ENCODE measurements at regions not wholly inside any gene's neighbourhood (a gene's known extent, or its start where the extent isn't known, plus 50 kb on each side); places are given as distances from the start of the nearest gene placed in this dataset.

DNA sequence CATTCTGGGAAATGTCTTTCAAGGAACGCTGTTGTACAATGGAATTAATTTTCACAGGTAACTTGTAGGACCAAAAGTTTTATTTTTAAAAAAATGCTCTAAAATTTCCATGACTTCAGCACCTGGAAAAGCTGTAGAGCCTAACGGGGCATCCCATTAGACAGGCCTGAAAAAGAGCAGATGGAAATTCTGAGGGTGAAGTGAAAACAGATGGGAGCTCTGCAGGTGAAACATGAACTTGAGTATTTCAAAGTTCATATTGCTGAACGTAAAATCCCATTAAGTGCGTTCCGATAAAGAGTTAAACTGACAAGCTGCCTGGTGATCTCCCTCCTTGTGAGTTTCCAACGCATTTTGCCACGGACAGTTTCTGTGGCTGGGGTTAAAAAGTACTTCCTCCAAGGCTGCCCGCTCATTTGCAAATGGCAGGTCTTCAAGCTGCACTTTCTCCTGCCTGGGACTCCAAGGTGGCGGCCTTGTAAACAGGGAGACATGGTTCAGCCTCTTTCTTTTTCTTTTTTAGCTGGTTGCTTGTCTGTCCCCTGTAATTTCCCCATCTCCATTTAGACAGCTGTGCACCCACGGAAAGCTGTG, 450.4 kb downstream of the FGF9 start:
- Histone ChIP-seq H3K4me1 (ENCODE audit: control insufficient read depth in 1 of 2, low read depth in 2 of 2) (peaks cover 0 to 3% of the 10 kb centered on the region in 2 donors), H3K4me3 (no peak overlapping the region), H3K27me3 (replicated peaks; ENCODE audit: insufficient read depth) (no peaks in the 10 kb centered on the region), H3K9me3 (no peaks in the 10 kb centered on the region), H3K36me3 (no peaks in the 10 kb centered on the region), H3K27ac (no peak overlapping the region)
- DNase-seq (ENCODE audit: low spot score): no peak
- ATAC-seq (ENCODE audit: insufficient number of reproducible peaks, low FRiP score, low read depth): no peak
- TF ChIP-seq, protein P1, sequence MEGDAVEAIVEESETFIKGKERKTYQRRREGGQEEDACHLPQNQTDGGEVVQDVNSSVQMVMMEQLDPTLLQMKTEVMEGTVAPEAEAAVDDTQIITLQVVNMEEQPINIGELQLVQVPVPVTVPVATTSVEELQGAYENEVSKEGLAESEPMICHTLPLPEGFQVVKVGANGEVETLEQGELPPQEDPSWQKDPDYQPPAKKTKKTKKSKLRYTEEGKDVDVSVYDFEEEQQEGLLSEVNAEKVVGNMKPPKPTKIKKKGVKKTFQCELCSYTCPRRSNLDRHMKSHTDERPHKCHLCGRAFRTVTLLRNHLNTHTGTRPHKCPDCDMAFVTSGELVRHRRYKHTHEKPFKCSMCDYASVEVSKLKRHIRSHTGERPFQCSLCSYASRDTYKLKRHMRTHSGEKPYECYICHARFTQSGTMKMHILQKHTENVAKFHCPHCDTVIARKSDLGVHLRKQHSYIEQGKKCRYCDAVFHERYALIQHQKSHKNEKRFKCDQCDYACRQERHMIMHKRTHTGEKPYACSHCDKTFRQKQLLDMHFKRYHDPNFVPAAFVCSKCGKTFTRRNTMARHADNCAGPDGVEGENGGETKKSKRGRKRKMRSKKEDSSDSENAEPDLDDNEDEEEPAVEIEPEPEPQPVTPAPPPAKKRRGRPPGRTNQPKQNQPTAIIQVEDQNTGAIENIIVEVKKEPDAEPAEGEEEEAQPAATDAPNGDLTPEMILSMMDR (IDR thresholded peaks at IDR 0.05): no peak

DNA sequence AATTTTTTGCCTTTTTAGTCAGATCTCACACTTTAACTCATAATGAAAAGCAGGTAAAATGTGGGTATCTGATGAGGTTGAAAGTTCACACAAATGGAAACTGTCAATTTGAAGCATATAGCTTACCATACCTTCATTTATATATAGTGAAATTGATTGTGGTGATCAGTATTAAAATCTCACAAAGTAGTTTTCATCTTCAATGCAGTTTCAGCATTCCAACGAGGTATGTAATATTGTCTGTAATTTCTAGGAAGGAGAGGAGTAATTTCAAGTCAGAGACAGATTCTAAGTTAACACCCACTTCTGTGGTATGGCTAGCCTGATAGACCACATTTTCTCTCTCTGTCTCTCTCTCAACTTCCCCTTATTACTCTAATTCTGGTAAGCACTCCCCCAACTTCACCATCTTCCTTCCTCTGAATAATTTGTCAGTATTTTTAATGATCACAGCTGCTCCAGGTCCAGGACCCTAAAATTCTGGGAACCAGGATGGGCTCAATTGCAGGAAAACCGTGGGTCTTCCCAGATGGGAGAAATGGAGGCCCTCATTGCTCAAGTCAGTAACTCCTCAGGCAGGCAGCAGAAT, 455.7 kb downstream of the FGF9 start:
- TF ChIP-seq, protein P1 (IDR thresholded peaks at IDR 0.05): no peak
- no peak for ATAC-seq (ENCODE audit: insufficient number of reproducible peaks, low FRiP score, low read depth)
- no peaks in the 10 kb centered on the region for H3K4me1 ChIP-seq (ENCODE audit: control insufficient read depth in 1 of 2, low read depth in 2 of 2)

DNA sequence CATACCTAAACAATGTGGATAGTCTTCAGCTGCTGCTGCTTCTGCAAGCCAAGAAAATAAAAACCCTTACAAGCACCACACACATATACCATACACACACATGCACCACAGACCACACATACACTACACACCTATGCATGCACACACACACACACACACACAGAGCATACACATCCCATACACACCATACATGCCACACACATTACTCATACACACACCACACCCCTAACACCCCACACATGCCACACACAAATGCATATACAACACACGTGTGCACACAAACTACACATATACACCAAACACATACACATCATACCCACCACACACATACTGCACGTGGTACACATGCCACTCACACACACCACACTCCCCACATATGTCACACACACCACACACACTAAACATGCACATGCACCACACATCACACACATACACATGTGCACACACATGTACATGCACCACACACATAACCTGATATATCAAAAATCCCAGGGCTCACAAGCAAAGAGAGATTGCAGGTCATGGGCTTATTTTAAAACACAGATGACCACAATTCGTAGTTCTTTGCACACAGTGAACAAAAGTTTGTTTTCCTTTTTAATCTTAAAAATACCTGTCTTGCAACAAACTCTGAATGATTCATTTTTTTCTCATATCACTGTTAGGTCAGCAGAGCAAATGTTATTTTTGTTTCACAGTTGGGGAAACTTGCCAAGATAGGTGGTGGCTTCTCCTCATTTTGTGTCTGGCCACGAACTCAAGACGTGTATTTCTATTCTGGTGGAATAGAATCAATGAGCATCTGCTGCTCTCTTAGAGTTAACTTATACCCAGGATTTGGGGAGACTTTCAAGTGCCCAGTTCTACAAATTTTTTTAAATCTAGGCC, 456.6 kb downstream of the FGF9 start:
- Histone ChIP-seq H3K36me3 (no peaks in the 10 kb centered on the region), H3K27ac (no peak overlapping the region), H3K4me3 (no peak overlapping the region), H3K27me3 (replicated peaks; ENCODE audit: insufficient read depth) (no peaks in the 10 kb centered on the region), H3K9me3 (no peaks in the 10 kb centered on the region), H3K4me1 (ENCODE audit: control insufficient read depth in 1 of 2, low read depth in 2 of 2) (no peaks in the 10 kb centered on the region)
- ATAC-seq (ENCODE audit: insufficient number of reproducible peaks, low FRiP score, low read depth): no peak
- TF ChIP-seq, protein P1 (IDR thresholded peaks at IDR 0.05): no peak
- DNase-seq (ENCODE audit: low spot score): no peak

More for the DNA sequence above, 455.7 kb downstream of the FGF9 start:
- no peak overlapping the region for H3K4me3 ChIP-seq
- H3K9me3 ChIP-seq: no peaks in the 10 kb centered on the region
- no peaks in the 10 kb centered on the region for H3K36me3 ChIP-seq
- DNase-seq (ENCODE audit: low spot score): no peak
- no peaks in the 10 kb centered on the region for H3K27me3 ChIP-seq (replicated peaks; ENCODE audit: insufficient read depth)
- no peak overlapping the region for H3K27ac ChIP-seq

DNA sequence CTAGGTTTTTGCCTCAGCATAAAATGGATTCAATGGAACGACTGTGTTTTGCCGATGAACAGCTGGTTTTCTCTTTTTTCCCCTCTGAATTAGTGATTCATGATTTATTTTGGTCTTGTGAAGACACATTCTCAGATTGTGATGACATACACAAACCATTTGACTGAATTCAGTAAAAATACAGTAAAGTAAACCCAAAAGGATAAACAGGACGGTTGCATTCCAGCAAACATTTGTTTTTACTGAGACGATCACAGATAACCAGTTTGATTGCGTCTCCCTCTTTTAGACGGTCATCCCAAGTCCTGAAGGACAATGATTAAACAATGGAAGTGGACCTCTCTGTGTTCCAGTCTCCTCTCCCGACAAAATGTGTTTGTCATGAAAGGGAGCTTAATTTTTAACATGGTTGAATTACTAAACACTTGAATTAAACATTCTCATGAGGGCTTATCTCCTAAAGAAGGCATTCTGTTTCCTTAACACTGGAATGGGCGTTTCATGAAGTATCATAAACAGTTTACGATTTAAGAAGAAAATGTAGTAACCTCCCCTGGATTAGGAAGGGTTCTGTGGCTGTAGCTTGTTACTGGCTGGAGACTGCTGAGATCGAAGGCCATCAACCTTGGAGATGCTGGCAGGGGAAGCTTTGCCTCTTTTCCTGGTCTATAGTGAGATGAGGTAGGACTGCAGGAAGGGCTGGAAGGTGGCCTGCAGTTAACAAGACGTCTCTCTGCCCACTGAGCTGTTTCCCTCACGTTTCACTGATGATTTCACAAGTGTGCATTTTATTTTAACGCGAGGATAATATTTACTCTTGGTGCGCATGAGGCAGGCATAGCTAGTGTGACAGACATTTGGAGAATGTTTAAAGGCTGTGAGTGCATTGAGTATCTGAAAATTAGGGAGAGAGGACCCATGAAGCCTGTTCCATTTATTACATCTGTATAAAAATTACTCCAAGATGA, 457.9 kb downstream of the FGF9 start:
- H3K27me3 ChIP-seq (replicated peaks; ENCODE audit: insufficient read depth): no peaks in the 10 kb centered on the region
- H3K4me1 ChIP-seq (ENCODE audit: control insufficient read depth in 1 of 2, low read depth in 2 of 2): no peaks in the 10 kb centered on the region
- DNase-seq (ENCODE audit: low spot score) (no peak), ATAC-seq (ENCODE audit: insufficient number of reproducible peaks, low FRiP score, low read depth) (no peak)
- H3K27ac ChIP-seq: no peak overlapping the region
- no peaks in the 10 kb centered on the region for H3K9me3 ChIP-seq
- H3K4me3 ChIP-seq: no peak overlapping the region
- no peaks in the 10 kb centered on the region for H3K36me3 ChIP-seq
- TF ChIP-seq, protein P1 (IDR thresholded peaks at IDR 0.05): no peak
